22Rv1 (cell line): ENCODE measurements at regions not wholly inside any gene's neighbourhood (a gene's known extent, or its start where the extent isn't known, plus 50 kb on each side); places are given as distances from the start of the nearest gene placed in this dataset.

Experiments
- H3K27ac ChIP-seq: fragments of 450-650 bp; 2 replicates; pipeline ENCODE4 v1.5.1; 2017
- CTCF ChIP-seq: fragments of 450-650 bp; IDR thresholded peaks from 2 replicates; pipeline ENCODE4 v1.5.1; 2017; ENCODE audit warnings: mild to moderate bottlenecking
- ZFX ChIP-seq: fragments of 450-650 bp; IDR thresholded peaks from 2 replicates; pipeline ENCODE4 v1.6.1; 2017; ENCODE audit warnings: antibody characterized with exemption, borderline replicate concordance

- TF ChIP-seq ZFX (no peak), CTCF (no peak)
- no peak overlapping the region for H3K27ac ChIP-seq
Observed at GRCh38 chr10:65123120-65123519, 1601.9 kb downstream of the REEP3 start.

- TF ChIP-seq CTCF (no peak), ZFX (no peak)
- H3K27ac ChIP-seq = no peak overlapping the region
Observed at GRCh38 chr10:65125212-65125611, 1604.0 kb downstream of the REEP3 start.

DNA sequence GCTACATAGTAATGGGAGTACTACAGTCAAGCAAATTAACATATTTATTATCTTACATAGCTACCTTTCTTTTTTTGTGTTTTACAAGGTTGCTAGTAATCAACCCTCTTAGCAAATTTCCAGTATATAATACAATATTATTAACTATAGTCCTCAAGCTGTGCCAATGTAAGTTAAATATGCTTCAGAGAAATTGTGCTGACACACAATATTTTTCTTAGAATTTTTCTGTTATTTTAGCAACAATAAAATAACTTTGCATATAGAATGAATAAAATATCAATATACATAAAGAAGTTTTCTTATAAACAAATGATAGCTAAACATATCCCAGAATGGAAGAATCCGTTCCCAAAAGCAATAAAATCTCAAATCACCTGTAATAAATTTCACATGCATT is 1605.1 kb downstream of the REEP3 start:
- TF ChIP-seq CTCF (no peak), ZFX (no peak)

GRCh38 chr10:65128277-65128676 is 1607.1 kb downstream of the REEP3 start:
- TF ChIP-seq CTCF (no peak), ZFX (no peak)
- H3K27ac ChIP-seq = no peak overlapping the region

More for the DNA sequence above, 1605.1 kb downstream of the REEP3 start:
- H3K27ac ChIP-seq = no peak overlapping the region

DNA sequence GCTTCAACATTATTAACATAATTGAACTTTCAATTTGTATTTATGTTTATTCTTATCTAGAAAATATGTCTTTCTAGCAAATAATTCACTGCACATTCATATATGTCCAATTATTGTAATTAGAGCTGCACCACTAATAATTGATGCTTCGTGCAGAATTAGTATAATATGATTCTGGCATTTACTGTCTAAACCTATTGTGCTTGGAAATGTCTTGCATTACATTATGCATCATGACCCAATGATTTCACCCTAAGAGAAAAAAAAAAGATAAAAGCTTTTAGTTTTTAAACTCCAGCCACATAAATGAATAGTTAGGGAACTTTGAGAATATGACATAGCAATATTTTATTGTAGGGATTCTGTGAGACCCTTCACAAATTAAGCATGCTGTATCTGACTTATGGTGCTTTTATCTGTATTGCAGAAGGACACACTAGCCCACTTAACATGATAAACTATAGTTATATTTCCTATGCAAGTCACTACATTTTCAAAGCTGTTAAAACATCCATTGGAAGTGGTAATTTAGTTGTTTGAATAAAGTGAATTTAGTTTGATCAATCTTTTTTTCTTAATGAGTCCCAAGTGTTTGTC is 1609.1 kb downstream of the REEP3 start:
- no peak for TF ChIP-seq CTCF
- no peak for TF ChIP-seq ZFX
- H3K27ac ChIP-seq = no peak overlapping the region

GRCh38 chr10:65133652-65134051 is 1612.5 kb downstream of the REEP3 start:
- TF ChIP-seq ZFX (no peak), CTCF (no peak)
- H3K27ac ChIP-seq = no peak overlapping the region

GRCh38 chr10:65135508-65135907 is 1614.3 kb downstream of the REEP3 start:
- TF ChIP-seq CTCF (no peak), ZFX (no peak)
- no peak overlapping the region for H3K27ac ChIP-seq
